ENCODE measurements at regions not wholly inside any gene's neighbourhood (a gene's known extent, or its start where the extent isn't known, plus 50 kb on each side); places are given as distances from the start of the nearest gene placed in this dataset.

DNA sequence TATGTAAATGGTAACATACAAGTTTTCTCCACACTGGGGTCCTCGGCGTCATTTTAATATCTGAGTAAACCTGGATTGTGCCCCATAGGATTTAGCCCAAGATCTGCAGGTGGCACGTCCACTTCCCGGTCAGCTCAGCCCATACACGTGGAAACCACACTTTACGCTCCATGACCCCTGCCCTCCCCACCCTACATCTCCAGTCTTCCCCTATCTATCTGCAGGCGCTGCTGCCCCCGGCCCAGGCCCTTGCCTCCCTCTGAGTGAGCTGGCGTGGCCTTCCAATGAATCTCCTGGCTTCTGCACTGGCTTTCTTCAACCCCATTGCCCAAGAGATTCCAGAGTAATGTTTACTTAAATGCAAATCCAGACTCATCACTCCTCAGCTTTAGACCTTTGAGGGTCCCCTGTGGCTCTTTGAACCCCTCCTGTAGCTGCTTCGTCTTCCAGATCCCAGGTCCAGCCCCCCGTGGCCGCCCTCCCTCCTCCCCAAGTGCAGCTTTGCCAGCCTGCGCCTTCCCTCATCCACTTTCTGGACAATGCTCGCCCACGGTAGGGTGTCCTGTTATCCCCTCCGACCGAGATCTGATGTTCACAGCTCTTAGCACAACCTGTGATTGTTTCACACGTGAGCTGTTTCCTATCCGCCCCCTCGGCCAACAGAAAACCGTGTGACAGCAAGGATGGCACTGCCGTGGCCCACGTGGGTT is 421.4 kb upstream of the SALL3 start:
- no peak overlapping the region for H3K9ac ChIP-seq (ENCODE audit: low read length)
- no peak overlapping the region for H3K4me3 ChIP-seq (ENCODE audit: low read length)
- H3K27me3 ChIP-seq (ENCODE audit: control insufficient read depth, insufficient read depth, low read length), result no peaks in the 10 kb centered on the region
- H3K36me3 ChIP-seq (ENCODE audit: control insufficient read depth, insufficient read depth, low read length), result no peaks in the 10 kb centered on the region
- H3K27ac ChIP-seq (ENCODE audit: low read depth, low read length), result no peak overlapping the region
- H3K4me1 ChIP-seq (ENCODE audit: control insufficient read depth, insufficient read depth, low read length), result no peaks in the 10 kb centered on the region

DNA sequence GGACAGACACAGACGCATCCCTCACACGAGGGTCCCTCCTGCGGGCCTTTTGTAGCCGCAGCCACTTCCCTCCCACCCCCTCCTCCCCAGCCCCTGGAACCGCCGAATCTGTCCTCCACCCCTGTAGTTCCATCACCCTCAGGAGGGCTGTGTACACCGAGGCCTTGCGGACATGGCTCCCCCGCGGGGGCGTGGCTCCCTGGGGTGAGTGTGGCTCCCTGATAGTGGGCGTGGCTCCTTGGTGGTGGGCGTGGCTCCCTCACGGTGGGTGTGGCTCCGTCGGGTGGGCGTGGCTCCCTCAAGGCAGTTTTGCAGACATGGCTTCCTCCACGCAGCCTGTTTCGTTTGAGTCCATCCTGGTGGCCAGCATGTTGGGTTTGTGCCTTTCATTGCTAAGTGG is 420.7 kb upstream of the SALL3 start:
- Histone ChIP-seq H3K27ac (ENCODE audit: low read depth, low read length) (no peak overlapping the region), H3K36me3 (ENCODE audit: control insufficient read depth, insufficient read depth, low read length) (no peaks in the 10 kb centered on the region), H3K4me3 (ENCODE audit: low read length) (no peak overlapping the region), H3K4me1 (ENCODE audit: control insufficient read depth, insufficient read depth, low read length) (no peaks in the 10 kb centered on the region), H3K9ac (ENCODE audit: low read length) (no peak overlapping the region), H3K27me3 (ENCODE audit: control insufficient read depth, insufficient read depth, low read length) (no peaks in the 10 kb centered on the region)

DNA sequence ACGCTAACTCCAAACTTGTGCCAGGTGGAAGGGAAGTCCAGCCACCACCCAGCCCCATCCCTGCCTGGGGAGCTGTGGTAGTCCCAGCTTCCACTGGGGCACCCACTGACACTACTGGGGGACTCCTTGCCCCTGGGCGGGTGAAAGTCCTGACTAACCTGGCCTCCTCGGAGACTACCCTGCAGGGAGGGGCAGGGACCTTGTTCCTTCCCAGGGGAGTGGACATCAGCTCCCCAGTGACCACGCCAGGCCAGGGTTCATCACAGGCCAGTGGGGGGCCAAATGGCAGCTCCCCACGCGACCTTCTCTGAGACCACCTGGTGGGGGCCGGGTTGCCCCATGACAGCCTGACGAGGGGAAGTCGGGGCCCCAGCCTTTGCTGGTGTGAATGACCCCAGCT is 420.0 kb upstream of the SALL3 start:
- Histone ChIP-seq H3K27me3 (ENCODE audit: control insufficient read depth, insufficient read depth, low read length) (no peaks in the 10 kb centered on the region), H3K9ac (ENCODE audit: low read length) (no peak overlapping the region), H3K36me3 (ENCODE audit: control insufficient read depth, insufficient read depth, low read length) (no peaks in the 10 kb centered on the region), H3K4me1 (ENCODE audit: control insufficient read depth, insufficient read depth, low read length) (no peaks in the 10 kb centered on the region), H3K4me3 (ENCODE audit: low read length) (no peak overlapping the region), H3K27ac (ENCODE audit: low read depth, low read length) (no peak overlapping the region)

DNA sequence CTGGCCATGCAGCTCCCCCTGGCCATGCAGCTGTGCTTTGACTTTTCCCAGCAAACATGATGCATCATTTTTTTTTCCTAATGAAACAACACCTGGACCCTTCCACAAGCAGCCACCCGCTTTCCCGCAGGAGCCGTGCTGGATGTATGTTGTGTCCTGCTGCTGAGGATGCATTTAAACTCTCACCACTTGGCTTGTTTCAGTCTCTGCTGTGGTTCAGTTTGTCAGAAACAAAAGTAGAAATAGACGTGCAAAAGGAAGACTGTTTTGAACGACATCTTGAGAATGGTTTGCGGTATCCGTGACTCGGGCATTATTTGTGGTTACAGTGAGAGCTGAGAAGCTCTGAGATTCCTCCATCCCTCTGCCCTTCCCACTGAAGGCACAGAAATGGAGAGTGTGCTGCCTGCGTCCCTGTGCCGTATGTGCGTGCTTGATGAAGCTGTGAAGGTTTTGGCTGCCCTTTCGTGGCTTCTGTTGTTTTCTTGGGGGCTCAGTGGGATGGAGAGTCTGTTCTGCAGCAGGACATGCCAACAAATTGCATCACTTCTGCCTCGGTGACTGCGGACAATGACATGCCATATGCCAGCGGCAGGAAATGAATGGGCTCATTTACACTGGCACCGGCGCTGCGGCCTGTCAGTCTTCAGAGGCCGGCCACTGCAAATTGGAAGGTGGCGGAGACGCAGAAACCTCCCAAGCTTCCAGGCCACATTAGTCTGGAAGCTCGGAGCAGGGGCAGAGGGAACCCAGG is 417.7 kb upstream of the SALL3 start:
- H3K4me1 ChIP-seq (ENCODE audit: control insufficient read depth, insufficient read depth, low read length), result no peaks in the 10 kb centered on the region
- no peaks in the 10 kb centered on the region for H3K36me3 ChIP-seq (ENCODE audit: control insufficient read depth, insufficient read depth, low read length)
- H3K4me3 ChIP-seq (ENCODE audit: low read length), result no peak overlapping the region
- H3K27ac ChIP-seq (ENCODE audit: low read depth, low read length), result no peak overlapping the region
- H3K27me3 ChIP-seq (ENCODE audit: control insufficient read depth, insufficient read depth, low read length), result no peaks in the 10 kb centered on the region
- no peak overlapping the region for H3K9ac ChIP-seq (ENCODE audit: low read length)

DNA sequence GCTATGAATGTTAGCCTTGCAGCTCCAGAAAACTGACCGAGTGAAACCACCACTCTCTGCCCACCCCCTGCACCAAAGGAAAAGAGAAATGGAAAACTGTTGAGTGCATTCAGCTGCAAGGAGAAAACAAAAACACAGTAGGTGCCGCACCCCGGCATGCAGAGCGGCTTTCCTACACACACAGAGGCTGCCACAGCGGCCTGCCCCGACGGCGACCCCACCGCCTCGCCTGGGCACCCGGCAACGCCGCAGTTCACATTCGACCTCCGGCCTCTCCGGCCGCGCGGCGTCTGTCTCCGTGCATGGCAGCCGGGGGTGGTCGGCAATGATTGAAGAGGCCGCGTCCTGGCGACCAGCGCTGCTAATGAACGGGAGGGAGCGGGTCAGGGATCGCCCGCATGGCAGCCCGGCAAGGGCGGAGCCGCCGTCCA is 417.1 kb upstream of the SALL3 start:
- Histone ChIP-seq H3K4me3 (ENCODE audit: low read length) (no peak overlapping the region), H3K9ac (ENCODE audit: low read length) (no peak overlapping the region)

DNA sequence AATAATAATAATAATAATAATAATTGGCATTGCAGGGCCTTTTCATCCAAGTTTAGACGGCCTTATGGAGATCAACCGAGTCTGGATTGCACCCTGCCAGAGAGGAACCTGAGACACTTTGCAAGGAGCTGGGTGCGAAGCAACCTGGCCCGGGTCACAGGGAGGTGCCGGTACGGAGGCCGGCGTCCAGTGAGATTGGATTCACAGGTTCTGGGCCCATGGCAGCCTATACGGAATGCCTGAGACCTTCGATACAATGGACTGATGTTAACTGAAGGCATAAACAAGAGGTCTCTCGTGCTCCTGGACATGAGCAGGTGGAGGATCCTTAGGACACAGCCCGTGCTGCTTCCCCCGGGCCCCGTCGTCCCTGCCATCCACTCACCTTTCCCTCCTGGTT is 416.5 kb upstream of the SALL3 start:
- Histone ChIP-seq H3K4me1 (ENCODE audit: control insufficient read depth, insufficient read depth, low read length) (no peaks in the 10 kb centered on the region), H3K9ac (ENCODE audit: low read length) (no peak overlapping the region), H3K36me3 (ENCODE audit: control insufficient read depth, insufficient read depth, low read length) (no peaks in the 10 kb centered on the region), H3K27me3 (ENCODE audit: control insufficient read depth, insufficient read depth, low read length) (no peaks in the 10 kb centered on the region), H3K4me3 (ENCODE audit: low read length) (no peak overlapping the region), H3K27ac (ENCODE audit: low read depth, low read length) (no peak overlapping the region)

More for the DNA sequence above, 417.1 kb upstream of the SALL3 start:
- H3K27me3 ChIP-seq (ENCODE audit: control insufficient read depth, insufficient read depth, low read length), result no peaks in the 10 kb centered on the region
- H3K36me3 ChIP-seq (ENCODE audit: control insufficient read depth, insufficient read depth, low read length), result no peaks in the 10 kb centered on the region
- H3K27ac ChIP-seq (ENCODE audit: low read depth, low read length), result no peak overlapping the region
- H3K4me1 ChIP-seq (ENCODE audit: control insufficient read depth, insufficient read depth, low read length), result no peaks in the 10 kb centered on the region

DNA sequence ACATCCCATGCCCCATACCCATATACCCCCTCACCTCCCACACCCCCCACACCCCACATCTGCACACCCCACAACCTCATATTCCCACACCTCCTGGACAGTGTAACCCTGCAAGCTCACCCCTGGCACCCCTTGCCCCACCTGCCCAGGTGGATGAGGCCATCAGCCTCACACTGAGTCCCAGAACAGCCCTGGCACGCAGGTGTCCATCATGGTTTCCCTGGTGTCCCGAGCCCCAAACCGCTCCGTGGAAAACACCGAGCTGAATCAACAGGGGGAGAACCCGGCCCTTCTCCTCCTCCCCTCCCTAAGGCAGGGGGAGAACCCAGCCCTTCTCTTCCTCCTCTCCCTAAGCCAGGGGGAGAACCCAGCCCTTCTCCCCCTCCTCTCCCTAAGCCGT is 415.6 kb upstream of the SALL3 start:
- Histone ChIP-seq H3K9ac (ENCODE audit: low read length) (no peak overlapping the region), H3K4me3 (ENCODE audit: low read length) (no peak overlapping the region), H3K36me3 (ENCODE audit: control insufficient read depth, insufficient read depth, low read length) (no peaks in the 10 kb centered on the region), H3K27ac (ENCODE audit: low read depth, low read length) (no peak overlapping the region), H3K4me1 (ENCODE audit: control insufficient read depth, insufficient read depth, low read length) (no peaks in the 10 kb centered on the region), H3K27me3 (ENCODE audit: control insufficient read depth, insufficient read depth, low read length) (no peaks in the 10 kb centered on the region)

DNA sequence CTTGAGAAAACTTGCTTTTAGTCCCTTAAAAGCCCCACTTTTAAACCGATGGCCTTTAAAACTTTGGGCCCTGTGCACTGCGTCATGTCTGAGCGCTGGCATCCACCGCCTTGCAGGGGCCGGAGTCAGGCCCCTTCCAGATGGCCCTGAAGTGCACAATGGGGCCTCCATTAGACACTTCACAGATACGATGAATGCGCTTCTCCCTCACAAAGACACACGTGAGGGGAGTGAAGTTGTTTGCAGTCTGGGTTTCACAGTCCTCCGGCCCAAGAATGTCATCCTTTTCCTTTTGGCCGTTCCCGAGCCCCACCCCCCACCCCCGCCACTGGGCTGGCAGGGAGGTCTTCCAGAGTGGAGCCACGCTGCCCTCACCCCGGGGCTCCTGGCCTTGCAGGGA is 415.1 kb upstream of the SALL3 start:
- Histone ChIP-seq H3K27me3 (ENCODE audit: control insufficient read depth, insufficient read depth, low read length) (no peaks in the 10 kb centered on the region), H3K27ac (ENCODE audit: low read depth, low read length) (no peak overlapping the region), H3K4me3 (ENCODE audit: low read length) (no peak overlapping the region), H3K9ac (ENCODE audit: low read length) (no peak overlapping the region), H3K4me1 (ENCODE audit: control insufficient read depth, insufficient read depth, low read length) (no peaks in the 10 kb centered on the region), H3K36me3 (ENCODE audit: control insufficient read depth, insufficient read depth, low read length) (no peaks in the 10 kb centered on the region)

DNA sequence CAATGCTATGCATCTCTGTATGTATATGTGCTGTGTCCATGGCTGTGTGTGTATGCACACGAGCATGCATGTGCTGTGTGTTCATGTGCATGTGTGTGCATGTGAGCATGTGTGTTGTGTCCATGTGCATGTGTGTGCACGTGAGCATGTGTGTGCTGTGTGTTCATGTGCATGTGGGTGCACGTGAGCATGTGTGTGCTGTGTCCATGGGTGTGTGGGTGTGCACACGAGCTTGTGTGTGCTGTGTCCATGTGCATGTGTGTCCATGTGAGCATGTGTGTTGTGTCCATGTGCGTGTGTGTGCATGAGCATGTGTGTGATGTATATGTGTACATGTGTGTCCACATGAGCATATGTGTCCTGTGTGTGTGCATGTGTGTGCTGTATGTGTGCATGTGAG is 414.4 kb upstream of the SALL3 start:
- H3K36me3 ChIP-seq (ENCODE audit: control insufficient read depth, insufficient read depth, low read length), result no peaks in the 10 kb centered on the region
- no peak overlapping the region for H3K27ac ChIP-seq (ENCODE audit: low read depth, low read length)
- H3K9ac ChIP-seq (ENCODE audit: low read length), result no peak overlapping the region
- H3K4me1 ChIP-seq (ENCODE audit: control insufficient read depth, insufficient read depth, low read length), result no peaks in the 10 kb centered on the region
- no peak overlapping the region for H3K4me3 ChIP-seq (ENCODE audit: low read length)
- no peaks in the 10 kb centered on the region for H3K27me3 ChIP-seq (ENCODE audit: control insufficient read depth, insufficient read depth, low read length)

DNA sequence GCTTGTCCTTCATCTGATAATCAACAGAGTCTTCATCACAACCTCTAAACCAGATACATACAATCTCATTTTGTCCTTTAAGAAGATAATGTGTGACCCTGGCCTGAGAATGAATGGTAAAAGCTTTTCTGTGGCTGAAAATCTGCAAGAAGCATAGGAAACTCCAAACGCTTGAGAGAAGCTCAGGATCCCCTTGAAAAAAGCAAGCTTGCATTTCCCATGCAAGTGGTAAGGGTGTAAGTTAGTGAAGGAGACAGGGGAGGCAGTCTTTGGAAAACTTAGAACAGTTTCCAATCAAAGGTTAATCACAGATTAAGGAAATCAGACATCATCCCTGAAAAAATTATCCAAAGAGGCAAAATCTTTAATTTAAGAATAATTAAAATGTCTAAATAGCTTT is 413.6 kb upstream of the SALL3 start:
- Histone ChIP-seq H3K27ac (ENCODE audit: low read depth, low read length) (no peak overlapping the region), H3K4me3 (ENCODE audit: low read length) (no peak overlapping the region), H3K27me3 (ENCODE audit: control insufficient read depth, insufficient read depth, low read length) (no peaks in the 10 kb centered on the region), H3K4me1 (ENCODE audit: control insufficient read depth, insufficient read depth, low read length) (no peaks in the 10 kb centered on the region), H3K36me3 (ENCODE audit: control insufficient read depth, insufficient read depth, low read length) (no peaks in the 10 kb centered on the region), H3K9ac (ENCODE audit: low read length) (no peak overlapping the region)

DNA sequence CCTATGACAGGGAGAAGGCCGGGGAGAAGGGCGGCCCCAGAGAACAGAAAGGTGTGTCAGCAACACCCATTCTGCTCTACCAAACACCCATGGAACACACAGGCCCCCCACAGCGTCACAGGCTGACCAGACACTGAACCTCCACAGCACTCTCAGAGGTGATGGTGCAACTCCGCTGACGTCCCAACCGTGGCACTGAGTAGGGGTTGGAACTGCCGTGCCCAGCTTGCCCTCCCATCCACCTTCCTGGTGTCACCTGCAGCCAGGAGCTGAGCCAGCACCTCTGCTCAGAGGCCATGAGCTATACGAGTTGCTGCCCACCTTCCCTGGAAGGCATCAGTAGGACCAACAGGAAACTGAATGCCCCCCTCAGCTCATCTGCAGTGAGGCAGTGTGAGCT is 412.9 kb upstream of the SALL3 start:
- no peak overlapping the region for H3K4me3 ChIP-seq (ENCODE audit: low read length)
- no peaks in the 10 kb centered on the region for H3K27me3 ChIP-seq (ENCODE audit: control insufficient read depth, insufficient read depth, low read length)
- no peak overlapping the region for H3K27ac ChIP-seq (ENCODE audit: low read depth, low read length)
- H3K9ac ChIP-seq (ENCODE audit: low read length), result no peak overlapping the region
- H3K4me1 ChIP-seq (ENCODE audit: control insufficient read depth, insufficient read depth, low read length), result no peaks in the 10 kb centered on the region
- no peaks in the 10 kb centered on the region for H3K36me3 ChIP-seq (ENCODE audit: control insufficient read depth, insufficient read depth, low read length)

DNA sequence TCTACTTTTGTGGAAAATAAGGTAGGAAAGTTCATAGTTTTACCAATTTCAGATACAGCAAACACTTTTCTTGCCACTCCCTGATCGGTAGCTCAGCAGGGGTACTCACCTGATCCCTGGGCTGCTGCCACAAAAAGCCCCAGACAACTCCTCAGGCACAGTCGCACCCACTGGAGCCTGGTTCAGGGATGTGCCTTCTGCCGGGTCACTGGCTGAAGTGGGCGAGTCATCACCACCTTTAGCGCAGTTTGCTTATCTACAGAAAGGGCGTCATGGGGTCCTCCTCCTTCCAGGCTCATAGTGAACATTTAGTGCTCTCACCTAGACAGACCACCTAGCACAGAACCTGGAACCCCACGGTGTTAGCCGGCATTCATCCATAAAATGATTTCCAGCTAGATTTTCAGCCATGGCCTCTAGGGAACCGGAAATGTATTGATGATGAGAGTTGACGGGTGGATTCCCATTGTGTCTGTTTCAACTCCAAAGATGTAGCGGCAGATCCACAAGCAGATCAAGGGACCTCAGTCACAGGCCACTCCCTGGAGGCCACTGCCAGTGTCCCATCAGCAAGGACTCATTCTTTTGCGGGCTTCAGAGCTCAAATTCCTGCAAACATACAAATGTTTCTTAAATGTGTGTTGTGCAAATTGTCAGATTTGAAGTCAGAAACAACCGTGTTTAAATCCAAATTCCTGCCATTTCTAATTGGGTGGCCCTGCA is 408.4 kb upstream of the SALL3 start:
- Histone ChIP-seq H3K9ac (ENCODE audit: low read length) (no peak overlapping the region), H3K4me3 (ENCODE audit: low read length) (no peak overlapping the region), H3K27ac (ENCODE audit: low read depth, low read length) (no peak overlapping the region), H3K36me3 (ENCODE audit: control insufficient read depth, insufficient read depth, low read length) (no peaks in the 10 kb centered on the region), H3K27me3 (ENCODE audit: control insufficient read depth, insufficient read depth, low read length) (no peaks in the 10 kb centered on the region), H3K4me1 (ENCODE audit: control insufficient read depth, insufficient read depth, low read length) (no peaks in the 10 kb centered on the region)
